ENCODE measurements at regions not wholly inside any gene's neighbourhood (a gene's known extent, or its start where the extent isn't known, plus 50 kb on each side); places are given as distances from the start of the nearest gene placed in this dataset.

DNA sequence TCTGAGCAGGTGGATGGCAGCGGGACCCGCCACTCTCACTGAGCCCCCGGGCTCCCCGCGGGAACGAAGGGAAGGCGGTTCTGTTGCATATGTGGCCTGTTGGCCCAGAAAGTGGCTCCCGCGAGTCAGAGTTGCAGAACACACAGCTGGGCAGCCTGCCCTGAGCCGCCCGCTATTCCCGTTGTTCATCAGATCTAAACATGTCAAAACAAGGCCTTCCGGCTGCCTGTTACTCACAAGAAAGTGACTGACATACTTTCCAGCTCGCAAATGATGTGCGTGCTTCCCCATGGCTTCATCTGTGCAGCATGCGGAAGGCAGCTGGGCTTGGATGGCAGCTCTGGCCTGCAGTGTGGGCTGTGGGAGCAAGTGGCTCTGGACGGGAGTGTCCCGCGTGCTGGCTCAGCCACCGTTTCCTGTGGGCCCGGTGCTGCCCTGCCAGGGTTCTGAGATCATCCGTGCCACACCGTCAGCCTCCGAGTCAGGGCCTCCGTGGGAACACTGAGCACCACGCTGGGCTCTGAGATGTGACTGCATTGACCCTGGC, 227.3 kb downstream of the ERMARD start:
- TF ChIP-seq, protein P1, sequence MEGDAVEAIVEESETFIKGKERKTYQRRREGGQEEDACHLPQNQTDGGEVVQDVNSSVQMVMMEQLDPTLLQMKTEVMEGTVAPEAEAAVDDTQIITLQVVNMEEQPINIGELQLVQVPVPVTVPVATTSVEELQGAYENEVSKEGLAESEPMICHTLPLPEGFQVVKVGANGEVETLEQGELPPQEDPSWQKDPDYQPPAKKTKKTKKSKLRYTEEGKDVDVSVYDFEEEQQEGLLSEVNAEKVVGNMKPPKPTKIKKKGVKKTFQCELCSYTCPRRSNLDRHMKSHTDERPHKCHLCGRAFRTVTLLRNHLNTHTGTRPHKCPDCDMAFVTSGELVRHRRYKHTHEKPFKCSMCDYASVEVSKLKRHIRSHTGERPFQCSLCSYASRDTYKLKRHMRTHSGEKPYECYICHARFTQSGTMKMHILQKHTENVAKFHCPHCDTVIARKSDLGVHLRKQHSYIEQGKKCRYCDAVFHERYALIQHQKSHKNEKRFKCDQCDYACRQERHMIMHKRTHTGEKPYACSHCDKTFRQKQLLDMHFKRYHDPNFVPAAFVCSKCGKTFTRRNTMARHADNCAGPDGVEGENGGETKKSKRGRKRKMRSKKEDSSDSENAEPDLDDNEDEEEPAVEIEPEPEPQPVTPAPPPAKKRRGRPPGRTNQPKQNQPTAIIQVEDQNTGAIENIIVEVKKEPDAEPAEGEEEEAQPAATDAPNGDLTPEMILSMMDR (conservative IDR thresholded peaks at IDR 0.05; ENCODE audit: low read depth in 2 of 2): no peak
- TF ChIP-seq POLR2AphosphoS5 (IDR thresholded peaks at IDR 0.05; ENCODE audit: low read depth) (no peak), CREB1 (CRISPR knock-in tag; IDR thresholded peaks at IDR 0.05; ENCODE audit: low read depth) (no peak), EZH2 (IDR thresholded peaks at IDR 0.05; ENCODE audit: low read depth, unreplicated experiment) (no peak), JUNB (IDR thresholded peaks at IDR 0.05; ENCODE audit: unreplicated experiment) (no peak), EZH2phosphoT487 (IDR thresholded peaks at IDR 0.05; ENCODE audit: unreplicated experiment) (no peak), ZNF114 (CRISPR knock-in tag; IDR thresholded peaks at IDR 0.05) (no peak)
- TF ChIP-seq, protein P2, sequence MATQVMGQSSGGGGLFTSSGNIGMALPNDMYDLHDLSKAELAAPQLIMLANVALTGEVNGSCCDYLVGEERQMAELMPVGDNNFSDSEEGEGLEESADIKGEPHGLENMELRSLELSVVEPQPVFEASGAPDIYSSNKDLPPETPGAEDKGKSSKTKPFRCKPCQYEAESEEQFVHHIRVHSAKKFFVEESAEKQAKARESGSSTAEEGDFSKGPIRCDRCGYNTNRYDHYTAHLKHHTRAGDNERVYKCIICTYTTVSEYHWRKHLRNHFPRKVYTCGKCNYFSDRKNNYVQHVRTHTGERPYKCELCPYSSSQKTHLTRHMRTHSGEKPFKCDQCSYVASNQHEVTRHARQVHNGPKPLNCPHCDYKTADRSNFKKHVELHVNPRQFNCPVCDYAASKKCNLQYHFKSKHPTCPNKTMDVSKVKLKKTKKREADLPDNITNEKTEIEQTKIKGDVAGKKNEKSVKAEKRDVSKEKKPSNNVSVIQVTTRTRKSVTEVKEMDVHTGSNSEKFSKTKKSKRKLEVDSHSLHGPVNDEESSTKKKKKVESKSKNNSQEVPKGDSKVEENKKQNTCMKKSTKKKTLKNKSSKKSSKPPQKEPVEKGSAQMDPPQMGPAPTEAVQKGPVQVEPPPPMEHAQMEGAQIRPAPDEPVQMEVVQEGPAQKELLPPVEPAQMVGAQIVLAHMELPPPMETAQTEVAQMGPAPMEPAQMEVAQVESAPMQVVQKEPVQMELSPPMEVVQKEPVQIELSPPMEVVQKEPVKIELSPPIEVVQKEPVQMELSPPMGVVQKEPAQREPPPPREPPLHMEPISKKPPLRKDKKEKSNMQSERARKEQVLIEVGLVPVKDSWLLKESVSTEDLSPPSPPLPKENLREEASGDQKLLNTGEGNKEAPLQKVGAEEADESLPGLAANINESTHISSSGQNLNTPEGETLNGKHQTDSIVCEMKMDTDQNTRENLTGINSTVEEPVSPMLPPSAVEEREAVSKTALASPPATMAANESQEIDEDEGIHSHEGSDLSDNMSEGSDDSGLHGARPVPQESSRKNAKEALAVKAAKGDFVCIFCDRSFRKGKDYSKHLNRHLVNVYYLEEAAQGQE (IDR thresholded peaks at IDR 0.05; ENCODE audit: unreplicated experiment): no peak
- TF ChIP-seq, protein P3, sequence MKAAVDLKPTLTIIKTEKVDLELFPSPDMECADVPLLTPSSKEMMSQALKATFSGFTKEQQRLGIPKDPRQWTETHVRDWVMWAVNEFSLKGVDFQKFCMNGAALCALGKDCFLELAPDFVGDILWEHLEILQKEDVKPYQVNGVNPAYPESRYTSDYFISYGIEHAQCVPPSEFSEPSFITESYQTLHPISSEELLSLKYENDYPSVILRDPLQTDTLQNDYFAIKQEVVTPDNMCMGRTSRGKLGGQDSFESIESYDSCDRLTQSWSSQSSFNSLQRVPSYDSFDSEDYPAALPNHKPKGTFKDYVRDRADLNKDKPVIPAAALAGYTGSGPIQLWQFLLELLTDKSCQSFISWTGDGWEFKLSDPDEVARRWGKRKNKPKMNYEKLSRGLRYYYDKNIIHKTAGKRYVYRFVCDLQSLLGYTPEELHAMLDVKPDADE (IDR thresholded peaks at IDR 0.05): no peak

All from GM23338 (cell line).